Natural killer cell (primary cell): ENCODE measurements at regions not wholly inside any gene's neighbourhood (a gene's known extent, or its start where the extent isn't known, plus 50 kb on each side); places are given as distances from the start of the nearest gene placed in this dataset.

Experiments
- ATAC-seq, 3 donors: fragments of 150-1000 bp in 2 of 3; fragments of 200-7000 bp in 1 of 3; cut with Tn5 transposase; 1 replicate in 1 of 3; 2 replicates in 2 of 3; pipeline ENCODE4 v1.10.0; 2021; ENCODE audit warnings: mild to moderate bottlenecking in 2 of 3, moderate library complexity in 2 of 3
- DNase-seq, 2 donors: peaks; one replicate each; pipeline versions ENCODE4 v3.0.0 to v3.0.0-alpha.2; 2013 to 2021; ENCODE audit warnings: mixed read lengths in 1 of 2
- H3K27ac ChIP-seq: one replicate; pipeline ENCODE4 v1.5.1; 2013; ENCODE audit warnings: mild to moderate bottlenecking, low read length
- H3K27me3 ChIP-seq: one replicate; pipeline ENCODE4 v1.6.1; 2013; ENCODE audit warnings: low read length; ENCODE audit not compliant: control insufficient read depth, insufficient read depth
- H3K36me3 ChIP-seq: one replicate; pipeline ENCODE4 v1.6.1; 2013; ENCODE audit warnings: low read length; ENCODE audit not compliant: control insufficient read depth, insufficient read depth
- H3K4me1 ChIP-seq: one replicate; pipeline ENCODE4 v1.6.1; 2013; ENCODE audit warnings: low read length; ENCODE audit not compliant: control insufficient read depth, insufficient read depth
- H3K4me3 ChIP-seq: one replicate; pipeline ENCODE4 v1.5.1; 2013; ENCODE audit warnings: low read length
- H3K9me3 ChIP-seq: one replicate; pipeline ENCODE4 v1.6.1; 2013; ENCODE audit warnings: low read length; ENCODE audit not compliant: control insufficient read depth, insufficient read depth
- H3K27ac Mint-ChIP-seq, 2 donors: one replicate each; pipeline ENCODE4 v1.8.0; 2022; ENCODE audit warnings: mild to moderate bottlenecking in 2 of 2, mixed read lengths in 2 of 2, moderate library complexity in 1 of 2
- H3K27me3 Mint-ChIP-seq, 2 donors: one replicate each; pipeline ENCODE4 v1.8.0; 2022; ENCODE audit warnings: low read depth in 2 of 2, mixed read lengths in 2 of 2
- H3K36me3 Mint-ChIP-seq: one replicate; pipeline ENCODE4 v1.8.0; 2022; ENCODE audit warnings: mixed read lengths
- H3K4me1 Mint-ChIP-seq, 2 donors: one replicate each; pipeline ENCODE4 v1.8.0; 2022; ENCODE audit warnings: mixed read lengths in 2 of 2
- H3K4me3 Mint-ChIP-seq: one replicate; pipeline ENCODE4 v1.8.0; 2022; ENCODE audit warnings: mild to moderate bottlenecking, moderate library complexity, mixed read lengths
- H3K9me3 Mint-ChIP-seq, 2 donors: one replicate each; pipeline ENCODE4 v1.8.0; 2022; ENCODE audit warnings: mixed read lengths in 2 of 2
- CTCF ChIP-seq: fragments of 200-600 bp; IDR thresholded peaks from one replicate; pipeline ENCODE4 v1.8.0; 2022; ENCODE audit warnings: antibody characterized with exemption
- WGBS: methylation state at CpG from one replicate; pipeline ENCODE4 v1.1.7; 2013; ENCODE audit warnings: missing lambda C conversion rate; ENCODE audit not compliant: insufficient coverage; 5-methylcytosine and 5-hydroxymethylcytosine counted together
- intact Hi-C: fragments of 100-400 bp; cut with micrococcal nuclease; formaldehyde crosslinking; loops from one replicate; pipeline ENCODE4 v1.14.2; 2022

DNA sequence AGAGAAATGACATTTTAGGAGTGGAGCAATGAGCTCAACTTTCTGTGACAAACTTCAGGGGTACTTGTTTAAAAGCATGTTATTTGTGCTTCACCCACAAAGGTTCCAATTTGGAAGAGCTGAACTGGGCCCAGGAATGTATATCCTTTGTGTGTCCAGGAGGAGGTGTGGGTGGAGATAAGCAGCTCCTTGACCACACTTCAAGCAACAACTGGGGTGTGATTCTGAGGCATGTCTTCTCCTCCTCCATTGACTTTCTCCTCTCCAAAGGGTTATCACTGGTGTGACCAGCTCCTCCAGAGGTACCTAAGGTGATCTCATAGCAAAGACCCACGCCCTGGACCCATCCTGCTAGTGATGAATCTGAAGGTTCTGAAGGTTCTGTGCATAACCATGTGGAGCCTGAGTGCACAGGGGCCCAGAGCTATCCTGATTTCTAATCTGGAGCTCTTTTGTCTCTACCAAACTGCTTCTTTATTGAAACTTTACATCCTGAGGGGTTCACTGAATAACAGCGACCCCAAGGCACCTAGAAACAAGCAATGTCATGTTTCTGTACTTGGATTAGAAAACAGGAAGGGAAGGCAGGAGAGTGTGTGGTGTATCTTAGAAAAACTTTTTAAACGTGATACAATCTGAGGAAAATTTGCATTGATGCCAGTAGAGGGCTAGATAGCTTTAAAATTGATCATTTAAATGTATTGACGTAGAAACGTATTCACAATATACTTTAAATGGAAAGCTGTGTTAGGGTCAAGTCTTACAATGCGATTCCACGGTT, 60.9 kb upstream of the CD93 start:
- no peak for DNase-seq
- no peaks in the 10 kb centered on the region for H3K27me3 ChIP-seq
- Mint-ChIP-seq H3K9me3 (no peaks in the 10 kb centered on the region), H3K4me1 (peaks cover 14 to 15% of the 10 kb centered on the region in 2 donors), H3K36me3 (no peaks in the 10 kb centered on the region), H3K4me3 (no peak overlapping the region), H3K27me3 (no peaks in the 10 kb centered on the region), H3K27ac (no peak overlapping the region)
- peaks cover 12% of the 10 kb centered on the region for H3K4me1 ChIP-seq
- H3K4me3 ChIP-seq, result no peak overlapping the region
- ATAC-seq, result no peak
- WGBS, result 35% methylated on average over 3 of the region's 7 CpGs
- no peaks in the 10 kb centered on the region for H3K9me3 ChIP-seq
- TF ChIP-seq CTCF, result no peak
- intact Hi-C loops, result no loop called here
- no peaks in the 10 kb centered on the region for H3K36me3 ChIP-seq
- H3K27ac ChIP-seq, result peak overlapping the region; percentile 18

GRCh38 chr20:23146181-23146580, 60.1 kb upstream of the CD93 start:
- H3K27me3 ChIP-seq, result no peaks in the 10 kb centered on the region
- intact Hi-C loops, result no loop called here
- TF ChIP-seq CTCF, result no peak
- H3K4me3 Mint-ChIP-seq, result no peak overlapping the region
- no peaks in the 10 kb centered on the region for H3K9me3 Mint-ChIP-seq
- H3K9me3 ChIP-seq, result no peaks in the 10 kb centered on the region
- H3K27ac Mint-ChIP-seq, result no peak overlapping the region
- H3K4me3 ChIP-seq, result no peak overlapping the region
- H3K4me1 ChIP-seq, result peaks cover 20% of the 10 kb centered on the region
- no peaks in the 10 kb centered on the region for H3K27me3 Mint-ChIP-seq
- no peak for DNase-seq
- no peaks in the 10 kb centered on the region for H3K36me3 Mint-ChIP-seq
- no peaks in the 10 kb centered on the region for H3K36me3 ChIP-seq
- H3K27ac ChIP-seq, result no peak overlapping the region
- 97% methylated on average over 7 of the region's 9 CpGs for WGBS
- H3K4me1 Mint-ChIP-seq, result peaks cover 17 to 22% of the 10 kb centered on the region in 2 donors
- ATAC-seq, result no peak

DNA sequence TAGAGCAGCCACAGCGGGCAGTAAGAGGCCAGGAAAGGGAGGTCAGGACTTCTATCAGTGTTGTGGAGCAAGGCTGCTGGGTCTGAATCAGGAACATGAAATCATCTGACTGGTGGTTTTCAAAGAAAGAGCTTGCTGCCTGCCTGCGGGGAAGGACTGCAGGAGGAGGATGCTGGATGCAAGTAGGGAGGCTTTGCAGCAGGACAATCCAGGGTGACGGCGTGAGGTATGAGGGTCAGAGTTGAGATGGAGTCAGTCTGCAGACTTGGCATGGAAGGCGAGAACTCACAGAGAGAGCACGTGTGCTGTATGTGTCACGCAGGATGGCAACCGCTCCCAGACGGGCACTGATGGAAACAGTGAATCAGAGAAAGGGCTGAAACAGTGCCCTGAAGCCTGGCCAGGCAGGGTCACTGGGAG, 59.2 kb upstream of the CD93 start:
- Histone ChIP-seq H3K9me3 (no peaks in the 10 kb centered on the region), H3K4me1 (peaks cover 19% of the 10 kb centered on the region), H3K4me3 (no peak overlapping the region), H3K27me3 (no peaks in the 10 kb centered on the region), H3K27ac (no peak overlapping the region), H3K36me3 (no peaks in the 10 kb centered on the region)
- H3K9me3 Mint-ChIP-seq, result no peaks in the 10 kb centered on the region
- no peaks in the 10 kb centered on the region for H3K27me3 Mint-ChIP-seq
- H3K4me1 Mint-ChIP-seq, result peaks cover 17 to 22% of the 10 kb centered on the region in 2 donors
- no peak for ATAC-seq
- no peaks in the 10 kb centered on the region for H3K36me3 Mint-ChIP-seq
- 87% methylated on average over 9 of the region's 9 CpGs for WGBS
- TF ChIP-seq CTCF, result no peak
- H3K4me3 Mint-ChIP-seq, result no peak overlapping the region
- no peak overlapping the region for H3K27ac Mint-ChIP-seq
- DNase-seq, result no peak
- intact Hi-C loops, result no loop called here

DNA sequence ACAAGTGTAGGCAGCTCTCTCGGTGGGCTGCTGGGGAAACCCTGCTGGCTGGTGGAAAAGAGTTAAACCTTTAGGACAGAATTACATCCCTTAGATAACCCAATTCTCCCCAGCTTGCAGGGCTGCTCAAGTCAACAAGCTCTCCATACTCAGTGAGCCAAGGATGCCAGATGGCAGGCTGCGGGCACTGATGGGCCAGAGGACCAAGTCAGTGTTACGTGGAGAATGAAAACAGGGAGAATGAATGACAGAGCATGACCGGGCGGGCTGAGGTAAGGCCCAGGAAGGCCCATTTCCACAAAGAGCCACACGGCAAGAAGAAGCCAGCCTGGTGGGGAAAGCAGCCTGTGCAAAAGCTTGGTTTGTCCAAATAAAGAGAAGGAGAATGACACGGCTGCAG, 58.7 kb upstream of the CD93 start:
- Mint-ChIP-seq H3K36me3 (no peaks in the 10 kb centered on the region), H3K9me3 (no peaks in the 10 kb centered on the region), H3K4me3 (no peak overlapping the region), H3K27me3 (no peaks in the 10 kb centered on the region), H3K4me1 (peaks cover 17 to 22% of the 10 kb centered on the region in 2 donors), H3K27ac (no peak overlapping the region)
- H3K9me3 ChIP-seq, result no peaks in the 10 kb centered on the region
- DNase-seq (no peak), ATAC-seq (no peak)
- intact Hi-C loops, result no loop called here
- whole genome bisulfite sequencing, result 89% methylated on average over 7 of the region's 7 CpGs
- peaks cover 19% of the 10 kb centered on the region for H3K4me1 ChIP-seq
- H3K27me3 ChIP-seq, result no peaks in the 10 kb centered on the region
- H3K27ac ChIP-seq, result no peak overlapping the region
- no peak overlapping the region for H3K4me3 ChIP-seq
- H3K36me3 ChIP-seq, result no peaks in the 10 kb centered on the region
- TF ChIP-seq CTCF, result no peak
